Stimulated activated effector memory CD8-positive, alpha-beta T cell treated with anti-CD3 and anti-CD28 coated beads, Interleukin-12 subunit alpha, Interleukin-12 subunit beta, amount 100 ng/mL, for 72 hours (primary cell): ENCODE measurements at regions not wholly inside any gene's neighbourhood (a gene's known extent, or its start where the extent isn't known, plus 50 kb on each side); places are given as distances from the start of the nearest gene placed in this dataset.
A peak's percentile ranks its signal among the peaks of the same experiment; 100 is the strongest.

Experiments
- ATAC-seq: fragments of 150-1000 bp; cut with Tn5 transposase; 2 replicates; pipeline ENCODE4 v1.10.0; 2021
- DNase-seq, 2 donors: peaks; one replicate each; pipeline ENCODE4 v3.0.0; 2021 to 2022; ENCODE audit warnings: low spot score in 2 of 2
- H3K27ac Mint-ChIP-seq: one replicate; pipeline ENCODE4 v1.8.0; 2022; ENCODE audit warnings: mild to moderate bottlenecking, mixed read lengths
- H3K36me3 Mint-ChIP-seq: one replicate; pipeline ENCODE4 v1.8.0; 2022; ENCODE audit warnings: mild to moderate bottlenecking, mixed read lengths
- H3K4me1 Mint-ChIP-seq: one replicate; pipeline ENCODE4 v1.8.0; 2022; ENCODE audit warnings: mixed read lengths
- H3K4me3 Mint-ChIP-seq: one replicate; pipeline ENCODE4 v1.8.0; 2022; ENCODE audit warnings: mild to moderate bottlenecking, mixed read lengths
- H3K9me3 Mint-ChIP-seq: one replicate; pipeline ENCODE4 v1.8.0; 2022; ENCODE audit warnings: mixed read lengths

- Mint-ChIP-seq H3K27ac (no peak overlapping the region), H3K4me1 (no peaks in the 10 kb centered on the region), H3K4me3 (no peak overlapping the region), H3K36me3 (no peaks in the 10 kb centered on the region), H3K9me3 (peaks cover 8% of the 10 kb centered on the region)
- ATAC-seq (no peak), DNase-seq (no peak)
Measured at GRCh38 chr3:18633002-18633401, 207.9 kb upstream of the SATB1 start.

- peaks cover 4% of the 10 kb centered on the region for H3K9me3 Mint-ChIP-seq
Measured at GRCh38 chr3:18630295-18630694, 205.2 kb upstream of the SATB1 start.

GRCh38 chr3:18625085-18625484 is 199.9 kb upstream of the SATB1 start:
- Mint-ChIP-seq H3K4me3 (no peak overlapping the region), H3K36me3 (no peaks in the 10 kb centered on the region), H3K9me3 (peaks cover 3% of the 10 kb centered on the region), H3K27ac (no peak overlapping the region), H3K4me1 (peaks cover 6% of the 10 kb centered on the region)
- no peak for ATAC-seq
- DNase-seq: no peak

More at GRCh38 chr3:18630295-18630694, 205.2 kb upstream of the SATB1 start:
- Mint-ChIP-seq H3K4me1 (no peaks in the 10 kb centered on the region), H3K27ac (peak overlapping the region; percentile 20), H3K4me3 (no peak overlapping the region), H3K36me3 (no peaks in the 10 kb centered on the region)
- DNase-seq (no peak), ATAC-seq (no peak)

- no peaks in the 10 kb centered on the region for H3K36me3 Mint-ChIP-seq
- ATAC-seq (no peak), DNase-seq (no peak)
- H3K4me3 Mint-ChIP-seq: no peak overlapping the region
- H3K9me3 Mint-ChIP-seq: peaks cover 3% of the 10 kb centered on the region
- no peak overlapping the region for H3K27ac Mint-ChIP-seq
- peaks cover 6% of the 10 kb centered on the region for H3K4me1 Mint-ChIP-seq
Measured at GRCh38 chr3:18623220-18623619, 198.1 kb upstream of the SATB1 start.

GRCh38 chr3:18618723-18619122 is 193.6 kb upstream of the SATB1 start:
- ATAC-seq (no peak), DNase-seq (no peak)
- Mint-ChIP-seq H3K4me3 (no peak overlapping the region), H3K27ac (no peak overlapping the region), H3K9me3 (peaks cover 3% of the 10 kb centered on the region), H3K4me1 (no peaks in the 10 kb centered on the region), H3K36me3 (no peaks in the 10 kb centered on the region)

- no peaks in the 10 kb centered on the region for H3K4me1 Mint-ChIP-seq
- ATAC-seq: peak; percentile 57
- H3K4me3 Mint-ChIP-seq: no peak overlapping the region
- no peak for DNase-seq
- no peaks in the 10 kb centered on the region for H3K36me3 Mint-ChIP-seq
- H3K27ac Mint-ChIP-seq: no peak overlapping the region
- peaks cover 7% of the 10 kb centered on the region for H3K9me3 Mint-ChIP-seq
Measured at GRCh38 chr3:18611991-18612390, 186.9 kb upstream of the SATB1 start.

GRCh38 chr3:18609187-18609586 is 184.0 kb upstream of the SATB1 start:
- Mint-ChIP-seq H3K36me3 (no peaks in the 10 kb centered on the region), H3K9me3 (peaks cover 7% of the 10 kb centered on the region), H3K4me3 (no peak overlapping the region), H3K27ac (no peak overlapping the region), H3K4me1 (no peaks in the 10 kb centered on the region)
- DNase-seq (no peak), ATAC-seq (no peak)

GRCh38 chr3:18597919-18598318 is 172.8 kb upstream of the SATB1 start:
- Mint-ChIP-seq H3K27ac (no peak overlapping the region), H3K36me3 (no peaks in the 10 kb centered on the region), H3K4me3 (no peak overlapping the region), H3K4me1 (no peaks in the 10 kb centered on the region), H3K9me3 (peaks cover 10% of the 10 kb centered on the region)
- ATAC-seq (no peak), DNase-seq (no peak)

- Mint-ChIP-seq H3K9me3 (no peaks in the 10 kb centered on the region), H3K36me3 (no peaks in the 10 kb centered on the region), H3K4me3 (no peak overlapping the region), H3K27ac (no peak overlapping the region), H3K4me1 (no peaks in the 10 kb centered on the region)
- ATAC-seq: no peak
- no peak for DNase-seq
Measured at GRCh38 chr3:18593231-18593630, 168.1 kb upstream of the SATB1 start.

- Mint-ChIP-seq H3K27ac (no peak overlapping the region), H3K9me3 (no peaks in the 10 kb centered on the region), H3K36me3 (no peaks in the 10 kb centered on the region), H3K4me1 (no peaks in the 10 kb centered on the region), H3K4me3 (no peak overlapping the region)
- ATAC-seq (no peak), DNase-seq (no peak)
Measured at GRCh38 chr3:18591120-18591519, 166.0 kb upstream of the SATB1 start.

GRCh38 chr3:18586076-18586475 is 160.9 kb upstream of the SATB1 start:
- H3K9me3 Mint-ChIP-seq: peaks cover 5% of the 10 kb centered on the region
- no peak overlapping the region for H3K4me3 Mint-ChIP-seq
- no peak overlapping the region for H3K27ac Mint-ChIP-seq
- no peaks in the 10 kb centered on the region for H3K4me1 Mint-ChIP-seq
- no peaks in the 10 kb centered on the region for H3K36me3 Mint-ChIP-seq
- DNase-seq (no peak), ATAC-seq (no peak)

GRCh38 chr3:18585004-18585968 is 160.1 kb upstream of the SATB1 start:
- Mint-ChIP-seq H3K4me1 (no peaks in the 10 kb centered on the region), H3K36me3 (no peaks in the 10 kb centered on the region), H3K9me3 (peaks cover 5% of the 10 kb centered on the region), H3K4me3 (no peak overlapping the region), H3K27ac (no peak overlapping the region)
- no peak for DNase-seq
- no peak for ATAC-seq

GRCh38 chr3:18580268-18580667 is 155.1 kb upstream of the SATB1 start:
- H3K27ac Mint-ChIP-seq: no peak overlapping the region

GRCh38 chr3:18579661-18580060 is 154.5 kb upstream of the SATB1 start:
- DNase-seq: no peak
- Mint-ChIP-seq H3K4me1 (peaks cover 17% of the 10 kb centered on the region), H3K4me3 (no peak overlapping the region), H3K36me3 (no peaks in the 10 kb centered on the region), H3K27ac (no peak overlapping the region), H3K9me3 (peaks cover 5% of the 10 kb centered on the region)
- ATAC-seq: no peak

More at GRCh38 chr3:18580268-18580667, 155.1 kb upstream of the SATB1 start:
- DNase-seq (no peak), ATAC-seq (no peak)
- Mint-ChIP-seq H3K4me1 (peaks cover 17% of the 10 kb centered on the region), H3K36me3 (no peaks in the 10 kb centered on the region), H3K4me3 (no peak overlapping the region), H3K9me3 (peaks cover 5% of the 10 kb centered on the region)

- H3K4me1 Mint-ChIP-seq: peaks cover 23% of the 10 kb centered on the region
- no peaks in the 10 kb centered on the region for H3K36me3 Mint-ChIP-seq
- H3K4me3 Mint-ChIP-seq: no peak overlapping the region
- DNase-seq (no peak), ATAC-seq (peak; percentile 70)
- H3K9me3 Mint-ChIP-seq: peaks cover 2% of the 10 kb centered on the region
- H3K27ac Mint-ChIP-seq: no peak overlapping the region
Measured at GRCh38 chr3:18575573-18575972, 150.4 kb upstream of the SATB1 start.

- no peak overlapping the region for H3K27ac Mint-ChIP-seq
Measured at GRCh38 chr3:18572809-18573208, 147.7 kb upstream of the SATB1 start.

More at GRCh38 chr3:18572809-18573208, 147.7 kb upstream of the SATB1 start:
- no peak overlapping the region for H3K4me3 Mint-ChIP-seq
- ATAC-seq (peak; percentile 43), DNase-seq (no peak)
- H3K36me3 Mint-ChIP-seq: no peaks in the 10 kb centered on the region
- peaks cover 28% of the 10 kb centered on the region for H3K4me1 Mint-ChIP-seq
- peaks cover 8% of the 10 kb centered on the region for H3K9me3 Mint-ChIP-seq
